ENCODE measurements at regions not wholly inside any gene's neighbourhood (a gene's known extent, or its start where the extent isn't known, plus 50 kb on each side); places are given as distances from the start of the nearest gene placed in this dataset.
"Not testable (repeated sequence)": the region's sequence is repeated elsewhere in the genome, so short reads cannot be mapped to it uniquely, and the experiment has no call there.

GRCh38 chr11:67799808-67800207, 125.4 kb upstream of the ALDH3B2 start:
- H3K27ac Mint-ChIP-seq; intact Hi-C loops (cut with micrococcal nuclease); H3K9me3 Mint-ChIP-seq; H3K4me1 Mint-ChIP-seq (ENCODE audit: low read depth); H3K4me3 Mint-ChIP-seq (ENCODE audit: low read depth); H3K27me3 Mint-ChIP-seq (ENCODE audit: low read depth); H3K36me3 Mint-ChIP-seq (ENCODE audit: low read depth): not testable (repeated sequence)
- peak; percentile 25 for DNase-seq (ENCODE audit: low spot score)

- H3K27ac Mint-ChIP-seq = peak overlapping the region; percentile 62
Observed at GRCh38 chr11:67797726-67798521, 123.5 kb upstream of the ALDH3B2 start.

GRCh38 chr11:67795746-67796145, 121.3 kb upstream of the ALDH3B2 start:
- no peak overlapping the region for H3K27ac Mint-ChIP-seq
- intact Hi-C loops (cut with micrococcal nuclease) = no loop called here
- H3K4me3 Mint-ChIP-seq (ENCODE audit: low read depth) = no peak overlapping the region
- no peaks in the 10 kb centered on the region for H3K9me3 Mint-ChIP-seq
- H3K4me1 Mint-ChIP-seq (ENCODE audit: low read depth) = peaks cover 4% of the 10 kb centered on the region
- H3K27me3 Mint-ChIP-seq (ENCODE audit: low read depth) = no peaks in the 10 kb centered on the region
- H3K36me3 Mint-ChIP-seq (ENCODE audit: low read depth) = no peaks in the 10 kb centered on the region
- DNase-seq (ENCODE audit: low spot score) = no peak

More at GRCh38 chr11:67797726-67798521, 123.5 kb upstream of the ALDH3B2 start:
- H3K9me3 Mint-ChIP-seq; H3K36me3 Mint-ChIP-seq (ENCODE audit: low read depth); H3K4me3 Mint-ChIP-seq (ENCODE audit: low read depth); H3K4me1 Mint-ChIP-seq (ENCODE audit: low read depth); intact Hi-C loops (cut with micrococcal nuclease); H3K27me3 Mint-ChIP-seq (ENCODE audit: low read depth); DNase-seq (ENCODE audit: low spot score): not testable (repeated sequence)

- H3K27me3 Mint-ChIP-seq (ENCODE audit: low read depth); intact Hi-C loops (cut with micrococcal nuclease); DNase-seq (ENCODE audit: low spot score); H3K27ac Mint-ChIP-seq; H3K4me3 Mint-ChIP-seq (ENCODE audit: low read depth); H3K9me3 Mint-ChIP-seq; H3K36me3 Mint-ChIP-seq (ENCODE audit: low read depth); H3K4me1 Mint-ChIP-seq (ENCODE audit: low read depth): not testable (repeated sequence)
Observed at GRCh38 chr11:67793750-67794149, 119.3 kb upstream of the ALDH3B2 start.

GRCh38 chr11:67792273-67792990, 118.0 kb upstream of the ALDH3B2 start:
- intact Hi-C loops (cut with micrococcal nuclease); H3K27me3 Mint-ChIP-seq (ENCODE audit: low read depth); H3K4me1 Mint-ChIP-seq (ENCODE audit: low read depth): not testable (repeated sequence)

GRCh38 chr11:67791598-67792170, 117.3 kb upstream of the ALDH3B2 start:
- intact Hi-C loops (cut with micrococcal nuclease); H3K27ac Mint-ChIP-seq; H3K9me3 Mint-ChIP-seq; H3K4me3 Mint-ChIP-seq (ENCODE audit: low read depth); DNase-seq (ENCODE audit: low spot score); H3K27me3 Mint-ChIP-seq (ENCODE audit: low read depth); H3K36me3 Mint-ChIP-seq (ENCODE audit: low read depth); H3K4me1 Mint-ChIP-seq (ENCODE audit: low read depth): not testable (repeated sequence)

More at GRCh38 chr11:67792273-67792990, 118.0 kb upstream of the ALDH3B2 start:
- H3K4me3 Mint-ChIP-seq (ENCODE audit: low read depth); H3K9me3 Mint-ChIP-seq; H3K27ac Mint-ChIP-seq; H3K36me3 Mint-ChIP-seq (ENCODE audit: low read depth): not testable (repeated sequence)
- peak; percentile 28 for DNase-seq (ENCODE audit: low spot score)

- H3K4me1 Mint-ChIP-seq (ENCODE audit: low read depth); H3K9me3 Mint-ChIP-seq; H3K27me3 Mint-ChIP-seq (ENCODE audit: low read depth); H3K36me3 Mint-ChIP-seq (ENCODE audit: low read depth); H3K27ac Mint-ChIP-seq; intact Hi-C loops (cut with micrococcal nuclease); H3K4me3 Mint-ChIP-seq (ENCODE audit: low read depth); DNase-seq (ENCODE audit: low spot score): not testable (repeated sequence)
Observed at GRCh38 chr11:67788341-67788695, 113.9 kb upstream of the ALDH3B2 start.

GRCh38 chr11:67787681-67788340, 113.4 kb upstream of the ALDH3B2 start:
- not testable (repeated sequence) for H3K9me3 Mint-ChIP-seq; DNase-seq (ENCODE audit: low spot score)

GRCh38 chr11:67781967-67782366, 107.5 kb upstream of the ALDH3B2 start:
- H3K4me3 Mint-ChIP-seq (ENCODE audit: low read depth); H3K27ac Mint-ChIP-seq; intact Hi-C loops (cut with micrococcal nuclease); DNase-seq (ENCODE audit: low spot score); H3K36me3 Mint-ChIP-seq (ENCODE audit: low read depth); H3K9me3 Mint-ChIP-seq; H3K4me1 Mint-ChIP-seq (ENCODE audit: low read depth): not testable (repeated sequence)
- H3K27me3 Mint-ChIP-seq (ENCODE audit: low read depth) = peaks cover 10% of the 10 kb centered on the region

More at GRCh38 chr11:67787681-67788340, 113.4 kb upstream of the ALDH3B2 start:
- H3K4me1 Mint-ChIP-seq (ENCODE audit: low read depth); H3K36me3 Mint-ChIP-seq (ENCODE audit: low read depth); H3K27me3 Mint-ChIP-seq (ENCODE audit: low read depth); intact Hi-C loops (cut with micrococcal nuclease); H3K27ac Mint-ChIP-seq; H3K4me3 Mint-ChIP-seq (ENCODE audit: low read depth): not testable (repeated sequence)

GRCh38 chr11:67781506-67781905, 107.1 kb upstream of the ALDH3B2 start:
- H3K36me3 Mint-ChIP-seq (ENCODE audit: low read depth); DNase-seq (ENCODE audit: low spot score); H3K9me3 Mint-ChIP-seq; intact Hi-C loops (cut with micrococcal nuclease); H3K27ac Mint-ChIP-seq; H3K4me3 Mint-ChIP-seq (ENCODE audit: low read depth); H3K4me1 Mint-ChIP-seq (ENCODE audit: low read depth): not testable (repeated sequence)
- peaks cover 10% of the 10 kb centered on the region for H3K27me3 Mint-ChIP-seq (ENCODE audit: low read depth)

- intact Hi-C loops (cut with micrococcal nuclease) = no loop called here
- no peaks in the 10 kb centered on the region for H3K4me1 Mint-ChIP-seq (ENCODE audit: low read depth)
- no peaks in the 10 kb centered on the region for H3K36me3 Mint-ChIP-seq (ENCODE audit: low read depth)
- no peak overlapping the region for H3K4me3 Mint-ChIP-seq (ENCODE audit: low read depth)
- peaks cover 14% of the 10 kb centered on the region for H3K27me3 Mint-ChIP-seq (ENCODE audit: low read depth)
- H3K27ac Mint-ChIP-seq = no peak overlapping the region
- no peaks in the 10 kb centered on the region for H3K9me3 Mint-ChIP-seq
- DNase-seq (ENCODE audit: low spot score) = no peak
Observed at GRCh38 chr11:67780056-67780455, 105.6 kb upstream of the ALDH3B2 start.

- intact Hi-C loops (cut with micrococcal nuclease); H3K36me3 Mint-ChIP-seq (ENCODE audit: low read depth); H3K27ac Mint-ChIP-seq; DNase-seq (ENCODE audit: low spot score); H3K4me1 Mint-ChIP-seq (ENCODE audit: low read depth); H3K9me3 Mint-ChIP-seq; H3K4me3 Mint-ChIP-seq (ENCODE audit: low read depth): not testable (repeated sequence)
- peaks cover 21% of the 10 kb centered on the region for H3K27me3 Mint-ChIP-seq (ENCODE audit: low read depth)
Observed at GRCh38 chr11:67779189-67779875, 104.9 kb upstream of the ALDH3B2 start.

All from activated T-helper 2 cell treated with anti-CD3 and anti-CD28 coated beads, Interferon-gamma antibody, Interleukin-2, Interleukin-4, amounts not matched to agents 10 μg/mL and 5 μg/mL and 100 μg/mL, durations not matched to agents 14 hours and 24 hours and 36 hours (primary cell).